ENCODE measurements at regions not wholly inside any gene's neighbourhood (a gene's known extent, or its start where the extent isn't known, plus 50 kb on each side); places are given as distances from the start of the nearest gene placed in this dataset.
"Not testable (repeated sequence)": the region's sequence is repeated elsewhere in the genome, so short reads cannot be mapped to it uniquely, and the experiment has no call there.

DNA sequence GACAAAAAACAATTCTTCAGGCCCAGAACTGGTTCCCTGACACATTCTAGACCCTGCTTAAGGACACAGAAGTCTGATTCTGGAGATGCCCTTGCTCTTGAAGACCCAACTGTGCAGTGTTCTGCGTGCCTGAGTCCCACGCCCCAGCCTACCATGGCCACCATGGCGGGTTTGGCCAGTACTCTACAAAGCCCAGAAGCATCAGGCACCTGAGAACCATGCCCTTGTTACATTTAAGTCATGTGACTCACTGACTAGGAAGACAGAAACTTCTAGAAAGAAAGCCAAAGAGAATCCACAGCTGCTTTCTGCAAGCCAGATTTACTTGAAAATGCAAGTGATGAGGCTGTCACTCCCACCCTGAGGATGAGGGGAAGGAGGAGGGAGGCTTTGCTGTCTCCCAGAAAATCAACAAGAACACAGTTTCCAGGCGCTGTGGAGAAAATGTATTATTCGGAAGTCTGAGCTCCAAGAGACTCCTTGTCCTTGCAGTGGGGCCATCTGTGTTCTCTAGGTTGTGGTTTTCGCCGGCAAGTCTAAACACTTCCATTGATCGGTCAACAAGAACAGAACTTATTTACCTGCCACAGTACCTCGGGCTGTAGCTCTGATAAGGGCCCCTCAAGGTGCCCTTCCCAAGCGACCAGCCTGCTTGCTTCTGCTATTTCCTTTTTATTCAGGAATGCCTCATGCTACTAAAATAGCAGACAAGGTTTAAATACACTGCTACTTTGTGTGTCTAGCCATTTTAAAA lies 81.3 kb upstream of the DMRT1 start:
- DNase-seq (ENCODE audit: low spot score), result no peak

GRCh38 chr9:761176-761792 lies 80.2 kb upstream of the DMRT1 start:
- DNase-seq (ENCODE audit: low spot score), result no peak

DNA sequence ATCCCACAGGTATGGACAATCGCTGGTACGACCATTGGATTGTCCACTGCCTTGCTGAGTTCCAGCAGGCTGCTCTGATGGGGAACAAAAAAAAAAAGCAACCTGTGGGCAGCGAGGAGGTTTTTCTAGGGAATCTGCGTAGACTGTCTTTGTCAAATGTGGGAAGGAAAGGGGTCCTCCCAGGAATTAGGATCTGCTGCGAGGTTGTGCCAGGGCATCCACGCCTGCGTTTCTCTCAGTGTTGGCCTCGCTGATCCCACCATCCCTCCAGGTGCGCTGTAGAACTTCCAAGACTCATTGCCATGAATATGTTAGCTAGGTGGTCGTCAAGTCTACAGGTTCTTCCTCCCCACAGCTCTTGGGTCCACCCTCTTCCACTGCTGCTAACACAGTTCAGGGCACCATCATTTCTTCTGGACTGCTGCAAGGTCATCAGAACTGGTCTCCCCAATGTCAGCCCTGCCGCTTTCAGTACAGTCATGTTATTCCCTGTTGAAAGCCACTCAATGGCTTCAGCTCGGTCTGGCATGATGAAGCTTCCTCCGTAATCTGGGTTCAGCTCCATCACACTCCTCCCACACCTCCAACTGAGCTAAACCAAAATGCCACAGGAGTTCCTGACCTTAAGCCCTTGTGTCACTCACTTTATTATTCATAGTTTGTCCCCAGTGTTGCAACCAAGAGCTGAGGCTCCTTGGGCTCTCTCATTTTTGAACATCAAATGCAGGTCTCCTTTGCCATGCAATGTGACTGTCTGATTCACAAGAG lies 79.5 kb upstream of the DMRT1 start:
- DNase-seq (ENCODE audit: low spot score), result no peak

GRCh38 chr9:763692-764091 lies 77.8 kb upstream of the DMRT1 start:
- no peak for DNase-seq (ENCODE audit: low spot score)

DNA sequence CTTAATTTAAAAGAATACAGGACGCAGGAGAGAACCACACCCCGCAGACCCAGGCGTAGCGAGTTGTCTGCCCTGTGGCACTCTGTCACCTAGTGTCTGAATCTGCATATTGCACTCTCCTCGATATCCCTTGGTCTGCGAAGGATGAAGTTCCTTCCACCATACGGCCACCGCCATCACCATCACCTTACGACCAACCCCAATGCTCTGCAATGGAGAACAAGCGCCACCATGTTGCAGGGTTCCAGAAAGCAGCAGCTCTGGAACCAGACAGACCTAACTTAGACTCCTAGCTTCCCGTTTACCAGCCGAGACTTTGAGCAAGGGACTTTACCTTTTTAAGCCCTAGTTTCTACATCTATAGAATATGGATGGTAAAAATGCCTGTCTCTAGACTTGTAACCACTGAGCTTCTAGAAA lies 77.4 kb upstream of the DMRT1 start:
- DNase-seq (ENCODE audit: low spot score), result peak; percentile 54

- no peak for DNase-seq (ENCODE audit: low spot score)
Measured at GRCh38 chr9:764986-765385, 76.5 kb upstream of the DMRT1 start.

DNA sequence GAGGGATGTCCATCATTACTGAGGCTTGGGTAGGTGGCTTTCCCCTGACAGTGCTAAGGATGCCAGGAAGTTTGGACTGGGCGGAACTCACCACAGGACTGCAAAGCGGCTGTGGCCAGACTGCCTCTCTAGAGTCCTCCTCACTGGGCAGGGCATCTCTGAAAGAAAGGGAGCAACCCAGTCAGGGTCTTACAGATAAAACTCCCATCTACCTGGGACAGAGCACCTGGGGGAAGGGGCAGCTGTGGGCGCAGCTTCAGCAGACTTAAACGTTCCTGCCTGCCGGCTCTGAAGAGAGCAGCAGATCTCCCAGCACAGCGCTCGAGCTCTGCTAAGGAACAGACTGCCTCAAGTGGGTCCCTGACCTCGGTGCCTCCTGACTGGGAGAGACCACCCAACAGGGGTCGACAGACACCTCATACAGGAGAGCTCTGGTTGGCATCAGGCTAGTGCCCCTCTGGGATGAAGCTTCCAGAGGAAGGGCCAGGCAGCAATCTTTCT lies 74.4 kb upstream of the DMRT1 start:
- not testable (repeated sequence) for DNase-seq (ENCODE audit: low spot score)

DNA sequence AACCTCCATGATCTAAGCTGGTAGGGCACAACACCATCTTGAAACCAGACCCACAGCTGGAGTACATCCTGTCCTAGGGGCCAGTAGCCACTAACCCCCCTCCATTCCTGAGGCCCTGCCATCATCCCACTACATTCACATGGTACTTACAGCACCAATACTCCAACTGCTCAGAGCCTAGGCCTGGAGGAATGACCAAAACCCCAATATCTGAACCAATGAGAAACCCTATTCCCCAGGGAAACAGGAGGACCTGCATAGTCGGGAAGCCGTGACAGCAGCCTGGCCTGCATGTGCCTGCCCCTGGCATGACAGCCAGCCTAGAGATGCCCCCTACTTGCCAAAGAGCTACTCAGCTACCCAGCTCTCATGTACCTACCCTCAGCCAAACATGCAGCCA lies 65.4 kb upstream of the DMRT1 start:
- no peak for DNase-seq (ENCODE audit: low spot score)

DNA sequence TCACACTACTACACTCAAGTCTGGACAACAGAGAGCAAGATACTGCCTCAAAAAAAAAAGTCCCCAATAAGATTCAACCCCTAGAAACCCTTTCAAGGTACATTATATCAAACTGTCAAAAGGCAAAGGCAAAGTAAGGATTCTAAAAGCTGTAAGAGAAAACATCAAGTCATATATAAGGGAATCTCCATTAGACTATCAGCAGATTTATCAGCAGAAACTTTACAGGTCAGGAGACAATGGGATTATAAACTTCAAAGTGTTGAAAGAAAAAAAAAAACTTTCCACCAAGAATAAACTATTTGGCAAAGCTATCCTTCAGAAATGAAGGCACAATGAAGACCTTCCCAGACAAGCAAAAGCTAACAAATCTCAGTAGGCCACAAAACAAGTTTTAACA lies 63.5 kb upstream of the DMRT1 start:
- DNase-seq (ENCODE audit: low spot score), result no peak

DNA sequence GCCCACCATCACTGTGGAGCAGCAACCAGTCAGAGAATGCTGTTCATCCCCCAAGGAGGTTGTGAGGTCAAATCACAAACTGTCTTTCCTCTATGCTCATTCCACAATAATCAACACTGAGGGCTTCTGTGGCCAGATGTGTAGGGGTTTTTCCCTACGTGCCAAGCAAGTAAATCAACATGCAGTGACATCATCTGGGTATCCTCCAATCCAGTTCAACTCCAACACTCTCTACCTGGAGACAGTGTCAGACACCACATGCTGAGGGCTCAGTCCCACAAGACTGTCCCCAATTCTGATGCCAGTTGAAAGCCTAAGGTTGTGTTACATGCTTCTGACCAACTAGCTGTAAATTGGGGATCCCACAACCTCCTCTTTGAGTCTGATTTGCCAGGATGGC lies 57.3 kb upstream of the DMRT1 start:
- DNase-seq (ENCODE audit: low spot score), result no peak

DNA sequence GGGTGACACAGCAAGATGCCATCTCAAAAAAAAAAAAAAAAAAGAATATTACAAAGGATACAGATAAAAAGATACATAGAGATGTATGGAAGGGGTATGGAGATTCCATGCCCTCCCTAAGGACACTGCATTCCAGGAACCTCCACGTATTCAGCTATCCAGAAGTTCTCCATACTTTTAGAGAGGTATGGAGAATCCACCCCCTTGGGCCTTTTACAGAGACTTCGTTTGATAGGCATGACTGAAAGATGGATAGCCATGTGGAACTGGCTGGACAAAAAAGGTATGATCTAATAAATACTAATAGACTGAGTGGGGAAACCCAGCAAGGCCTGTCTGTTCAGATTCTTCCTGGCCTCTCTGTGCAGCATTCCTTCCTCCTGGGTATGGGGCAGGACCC lies 56.6 kb upstream of the DMRT1 start:
- DNase-seq (ENCODE audit: low spot score), result no peak

GRCh38 chr9:785997-786396 lies 55.5 kb upstream of the DMRT1 start:
- no peak for DNase-seq (ENCODE audit: low spot score)

GRCh38 chr9:786405-786804 lies 55.1 kb upstream of the DMRT1 start:
- no peak for DNase-seq (ENCODE audit: low spot score)

- no peak for DNase-seq (ENCODE audit: low spot score)
Measured at GRCh38 chr9:788777-789176, 52.7 kb upstream of the DMRT1 start.
